Kidney epithelial cell (primary cell): ENCODE measurements at regions not wholly inside any gene's neighbourhood (a gene's known extent, or its start where the extent isn't known, plus 50 kb on each side); places are given as distances from the start of the nearest gene placed in this dataset.
"Not testable (repeated sequence)": the region's sequence is repeated elsewhere in the genome, so short reads cannot be mapped to it uniquely, and the experiment has no call there.

Source experiments
- DNase-seq: peaks from one replicate; pipeline ENCODE4 v3.0.0-alpha.2; 2010; ENCODE audit warnings: low read depth
- H3K27me3 ChIP-seq: 2 replicates; pipeline ENCODE4 v1.6.0; 2011; ENCODE audit warnings: low read length; ENCODE audit not compliant: control insufficient read depth, insufficient read depth
- H3K36me3 ChIP-seq: 2 replicates; pipeline ENCODE4 v1.5.1; 2011; ENCODE audit warnings: low read length; ENCODE audit not compliant: control insufficient read depth, insufficient read depth
- H3K4me3 ChIP-seq: 2 replicates; pipeline ENCODE4 v1.5.1; 2011; ENCODE audit warnings: low read depth, mild to moderate bottlenecking, control low read depth, low read length
- TF ChIP-seq, protein P1 (sequence below): IDR thresholded peaks from 2 replicates; pipeline ENCODE4 v1.5.1; 2011; ENCODE audit warnings: mild to moderate bottlenecking, moderate library complexity, low read length, control low read depth, inconsistent platforms; ENCODE audit not compliant: insufficient read depth, poor library complexity, severe bottlenecking

DNA sequence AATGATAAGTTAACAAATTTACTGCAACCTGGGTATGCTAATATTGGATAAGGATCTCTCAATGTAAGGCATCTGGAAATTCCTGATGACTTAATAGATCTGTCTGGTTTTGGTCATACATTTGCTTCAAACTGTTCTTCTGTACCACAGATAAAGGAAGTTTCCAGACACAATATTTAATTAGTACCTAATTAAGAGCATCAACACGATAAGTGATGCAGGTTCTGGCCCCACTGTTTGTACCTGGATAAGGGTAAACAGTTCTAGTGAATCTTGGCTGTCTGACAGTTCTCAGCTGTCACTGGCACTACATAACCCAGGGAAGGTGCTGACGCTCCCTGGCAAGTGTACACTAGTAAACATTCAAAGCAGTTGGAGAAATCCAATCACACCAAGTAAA is 165.6 kb downstream of the MZT1 start:
- TF ChIP-seq, protein P1, sequence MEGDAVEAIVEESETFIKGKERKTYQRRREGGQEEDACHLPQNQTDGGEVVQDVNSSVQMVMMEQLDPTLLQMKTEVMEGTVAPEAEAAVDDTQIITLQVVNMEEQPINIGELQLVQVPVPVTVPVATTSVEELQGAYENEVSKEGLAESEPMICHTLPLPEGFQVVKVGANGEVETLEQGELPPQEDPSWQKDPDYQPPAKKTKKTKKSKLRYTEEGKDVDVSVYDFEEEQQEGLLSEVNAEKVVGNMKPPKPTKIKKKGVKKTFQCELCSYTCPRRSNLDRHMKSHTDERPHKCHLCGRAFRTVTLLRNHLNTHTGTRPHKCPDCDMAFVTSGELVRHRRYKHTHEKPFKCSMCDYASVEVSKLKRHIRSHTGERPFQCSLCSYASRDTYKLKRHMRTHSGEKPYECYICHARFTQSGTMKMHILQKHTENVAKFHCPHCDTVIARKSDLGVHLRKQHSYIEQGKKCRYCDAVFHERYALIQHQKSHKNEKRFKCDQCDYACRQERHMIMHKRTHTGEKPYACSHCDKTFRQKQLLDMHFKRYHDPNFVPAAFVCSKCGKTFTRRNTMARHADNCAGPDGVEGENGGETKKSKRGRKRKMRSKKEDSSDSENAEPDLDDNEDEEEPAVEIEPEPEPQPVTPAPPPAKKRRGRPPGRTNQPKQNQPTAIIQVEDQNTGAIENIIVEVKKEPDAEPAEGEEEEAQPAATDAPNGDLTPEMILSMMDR: no peak
- no peak for DNase-seq
- H3K27me3 ChIP-seq: no peaks in the 10 kb centered on the region
- H3K4me3 ChIP-seq: no peak overlapping the region
- H3K36me3 ChIP-seq: no peaks in the 10 kb centered on the region

DNA sequence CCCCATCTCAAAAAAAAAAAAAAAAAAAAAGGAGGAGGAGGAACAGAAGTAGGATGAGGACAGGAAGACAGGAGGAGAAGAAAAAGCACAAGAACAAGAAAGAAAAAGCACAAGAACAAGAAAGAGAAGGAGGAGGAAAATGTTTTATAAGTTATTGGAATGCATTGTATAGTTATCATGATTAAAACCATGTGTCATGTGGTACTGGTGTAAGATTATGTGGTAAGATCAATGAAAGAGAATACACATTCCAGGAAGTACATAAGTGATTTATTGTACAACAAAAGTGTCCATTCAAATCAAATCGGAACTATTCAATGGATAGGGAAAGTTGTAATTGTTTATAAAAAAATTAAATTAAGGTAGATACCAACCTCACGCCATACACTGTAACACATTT is 167.7 kb downstream of the MZT1 start:
- no peak overlapping the region for H3K4me3 ChIP-seq
- no peaks in the 10 kb centered on the region for H3K36me3 ChIP-seq
- no peaks in the 10 kb centered on the region for H3K27me3 ChIP-seq
- no peak for DNase-seq
- TF ChIP-seq, protein P1: no peak

DNA sequence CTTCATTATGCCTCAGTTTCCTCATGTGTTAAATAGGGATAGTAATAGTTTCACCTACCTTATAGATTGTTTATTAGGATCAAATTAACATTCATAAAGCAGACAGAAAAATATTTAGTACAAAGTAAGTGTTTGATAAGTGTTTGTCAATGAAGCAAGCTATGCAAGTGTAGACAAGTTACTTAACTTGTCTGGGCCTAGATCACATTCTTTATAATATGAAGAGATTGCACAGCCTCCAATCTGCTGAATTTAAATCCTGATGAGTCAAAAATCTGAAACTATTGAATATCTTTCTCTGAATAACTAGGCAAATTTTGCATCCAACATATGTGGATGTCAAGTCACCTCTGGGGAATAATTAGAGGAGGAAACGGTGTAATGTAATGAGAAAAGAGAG is 170.5 kb downstream of the MZT1 start:
- TF ChIP-seq, protein P1: no peak
- Histone ChIP-seq H3K4me3 (no peak overlapping the region), H3K27me3 (no peaks in the 10 kb centered on the region), H3K36me3 (no peaks in the 10 kb centered on the region)
- no peak for DNase-seq

DNA sequence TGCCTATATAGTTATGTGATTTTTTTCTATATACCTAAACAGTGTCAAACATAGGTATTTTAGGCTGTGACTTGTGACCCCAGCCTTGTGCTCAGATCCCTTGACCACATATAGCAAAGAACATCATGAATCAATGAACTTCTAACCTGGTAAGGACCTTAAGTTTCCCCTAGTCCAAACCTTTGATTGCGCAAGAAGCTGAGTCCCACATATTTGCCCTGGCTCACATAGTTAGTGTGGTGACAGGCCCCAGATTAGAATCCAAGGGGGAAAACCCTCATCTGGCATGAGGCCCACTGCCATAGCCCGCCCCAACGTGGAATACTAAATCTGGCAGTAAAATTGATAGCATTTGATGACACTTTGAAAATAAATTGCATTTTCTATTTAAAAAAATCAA is 171.8 kb downstream of the MZT1 start:
- DNase-seq: no peak
- H3K36me3 ChIP-seq: no peaks in the 10 kb centered on the region
- TF ChIP-seq, protein P1: no peak
- no peaks in the 10 kb centered on the region for H3K27me3 ChIP-seq
- no peak overlapping the region for H3K4me3 ChIP-seq

DNA sequence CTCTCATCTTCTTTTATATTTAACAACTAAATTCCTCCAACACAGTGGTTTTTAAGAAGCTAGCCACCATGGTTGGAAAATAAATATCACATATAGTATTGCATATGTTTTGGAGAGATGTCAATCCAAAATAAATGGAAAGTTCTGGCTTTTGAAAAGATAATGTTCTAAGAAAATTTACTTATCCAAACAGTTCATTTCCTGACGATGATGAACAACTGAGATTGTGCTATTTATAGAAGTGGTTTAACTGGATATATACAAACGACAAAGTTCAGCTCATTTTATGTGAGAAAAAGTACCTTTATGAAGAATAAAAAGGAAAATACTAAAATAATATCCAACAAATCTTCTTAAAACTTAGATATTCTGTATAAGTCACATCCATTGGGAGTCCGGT is 174.7 kb downstream of the MZT1 start:
- Histone ChIP-seq H3K4me3 (no peak overlapping the region), H3K27me3 (no peaks in the 10 kb centered on the region), H3K36me3 (no peaks in the 10 kb centered on the region)
- TF ChIP-seq, protein P1: no peak
- no peak for DNase-seq

DNA sequence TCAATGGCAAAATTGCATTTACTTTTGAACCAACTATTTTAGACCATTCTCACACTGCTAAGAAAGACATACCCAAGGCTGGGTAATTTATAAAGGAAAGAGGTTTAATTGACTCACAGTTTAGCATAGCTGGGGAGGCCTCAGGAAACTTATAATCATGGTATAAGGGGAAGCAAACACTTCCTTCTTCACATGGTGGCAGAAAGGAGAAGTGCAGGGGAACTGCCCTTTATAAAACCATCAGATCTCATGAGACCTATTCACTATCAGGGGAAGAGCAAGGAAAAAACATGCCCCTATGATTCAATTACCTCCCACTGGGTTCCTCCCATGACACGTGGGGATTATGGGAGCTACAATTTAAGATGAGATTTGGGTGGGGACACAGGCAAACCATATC is 181.5 kb downstream of the MZT1 start:
- H3K27me3 ChIP-seq, DNase-seq, H3K4me3 ChIP-seq, H3K36me3 ChIP-seq: not testable (repeated sequence)
